H1 (cell line): ENCODE measurements at regions not wholly inside any gene's neighbourhood (a gene's known extent, or its start where the extent isn't known, plus 50 kb on each side); places are given as distances from the start of the nearest gene placed in this dataset.

Experiments used
- CHD1 ChIP-seq: IDR thresholded peaks from 2 replicates; pipeline ENCODE4 v1.6.1; 2012; ENCODE audit warnings: low read depth, low read length, improper control_type of control experiment
- CTBP2 ChIP-seq: IDR thresholded peaks from 2 replicates; pipeline ENCODE4 v1.7.0; 2011; ENCODE audit warnings: borderline replicate concordance, mild to moderate bottlenecking, moderate library complexity, mixed read lengths, low read length; ENCODE audit not compliant: insufficient read depth, insufficient read length
- HDAC2 ChIP-seq, 2 experiments: fragments of 300-600 bp in 1 of 2; sonication (generic) in 1 of 2; IDR thresholded peaks; 2 replicates each; pipeline ENCODE4 v1.6.1; 2011 to 2012; ENCODE audit warnings: low read depth in 2 of 2, low read length in 2 of 2, mild to moderate bottlenecking in 2 of 2, moderate library complexity in 2 of 2, borderline replicate concordance in 1 of 2, inconsistent platforms in 1 of 2
- JUN ChIP-seq: IDR thresholded peaks from 2 replicates; pipeline ENCODE4 v1.6.1; 2011; ENCODE audit warnings: low read depth, mild to moderate bottlenecking, improper control_type of control experiment, low read length
- RNF2 ChIP-seq: fragments of 200-900, 300-1000 bp; sonication (generic); IDR thresholded peaks from 2 replicates; pipeline ENCODE4 v1.7.1; 2016; ENCODE audit warnings: borderline replicate concordance, low read depth, mild to moderate bottlenecking, antibody characterized with exemption, low read length; ENCODE audit not compliant: poor library complexity, severe bottlenecking; ENCODE audit errors: missing control alignments
- SIX5 ChIP-seq: IDR thresholded peaks from 2 replicates; pipeline ENCODE4 v1.6.1; 2011; ENCODE audit warnings: mild to moderate bottlenecking, low read depth, low read length
- SP4 ChIP-seq: IDR thresholded peaks from 2 replicates; pipeline ENCODE4 v1.6.1; 2012; ENCODE audit warnings: low read length, inconsistent platforms
- SUZ12 ChIP-seq: fragments of 200-600 bp; sonication (generic); IDR thresholded peaks from 2 replicates; pipeline ENCODE4 v1.6.1; 2012; ENCODE audit warnings: mild to moderate bottlenecking, inconsistent platforms, low read length, moderate library complexity, mixed read lengths

DNA sequence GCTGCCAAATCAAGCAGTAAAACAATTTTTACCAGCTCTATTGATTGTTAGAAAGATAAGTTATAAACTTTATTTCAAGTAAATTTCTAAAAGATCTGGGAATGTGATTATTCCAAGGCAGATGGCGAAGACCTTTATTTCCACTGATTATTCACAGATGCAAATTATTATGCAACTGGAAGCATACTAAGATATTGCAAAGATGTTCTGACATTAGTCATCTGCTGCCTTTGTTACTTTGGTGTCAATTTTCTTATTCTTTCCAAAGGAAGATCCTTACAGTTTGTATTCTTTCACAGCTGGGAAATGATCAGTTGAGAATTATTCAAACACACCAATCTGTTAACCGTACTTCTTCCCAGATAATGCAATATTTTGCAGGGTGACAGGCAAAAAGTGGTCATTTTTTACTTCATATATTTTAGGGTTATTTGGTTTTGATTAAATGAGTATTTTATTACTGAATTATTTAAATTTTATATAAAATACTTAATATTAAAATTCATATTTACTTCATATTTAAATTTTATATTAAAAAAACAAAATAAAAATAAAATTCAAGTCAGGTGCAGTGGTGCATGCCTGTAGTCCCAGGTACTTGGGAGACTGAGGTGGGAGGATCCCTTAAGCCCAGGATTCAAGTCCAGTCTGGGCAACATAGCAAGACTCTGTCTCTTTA is 171.3 kb downstream of the FZD1 start (continued):
- TF ChIP-seq JUN: no peak
- no peak for TF ChIP-seq SIX5
- TF ChIP-seq SP4: no peak
- TF ChIP-seq CTBP2: no peak
- TF ChIP-seq CHD1: no peak
- no peak for TF ChIP-seq HDAC2 (IDR thresholded peaks at IDR 0.05; ENCODE audit: borderline replicate concordance in 1 of 2, low read depth in 2 of 2, low read length in 2 of 2)
- no peak for TF ChIP-seq RNF2
- no peak for TF ChIP-seq SUZ12
